ENCODE measurements at regions not wholly inside any gene's neighbourhood (a gene's known extent, or its start where the extent isn't known, plus 50 kb on each side); places are given as distances from the start of the nearest gene placed in this dataset.

DNA sequence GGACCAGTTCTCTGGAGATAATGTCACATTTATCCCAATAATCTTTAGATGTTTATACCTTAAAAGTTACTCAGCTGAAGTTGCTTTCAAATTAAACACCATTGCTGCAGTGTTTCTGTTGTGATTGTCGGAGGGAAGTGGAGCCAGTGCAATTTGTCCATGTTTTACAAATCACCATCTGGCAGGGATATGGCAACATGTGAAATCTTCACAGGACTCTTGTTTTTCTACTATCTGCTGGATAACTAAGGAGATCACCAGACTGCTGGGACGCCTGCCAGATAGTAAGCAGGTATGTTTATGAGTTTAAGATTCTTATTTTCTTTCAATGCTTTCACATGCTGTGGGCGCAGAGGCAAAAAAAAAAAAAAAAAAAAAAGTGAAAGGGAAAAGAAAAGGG is 100.3 kb upstream of the SOX5 start:
- no peak for TF ChIP-seq ZBTB7A (IDR thresholded peaks at IDR 0.05; ENCODE audit: low read depth)
- no peak for TF ChIP-seq EP300 (IDR thresholded peaks at IDR 0.05; ENCODE audit: borderline replicate concordance)
- TF ChIP-seq, protein P1, sequence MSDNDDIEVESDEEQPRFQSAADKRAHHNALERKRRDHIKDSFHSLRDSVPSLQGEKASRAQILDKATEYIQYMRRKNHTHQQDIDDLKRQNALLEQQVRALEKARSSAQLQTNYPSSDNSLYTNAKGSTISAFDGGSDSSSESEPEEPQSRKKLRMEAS (IDR thresholded peaks at IDR 0.05): no peak
- no peak for TF ChIP-seq TAF1 (IDR thresholded peaks at IDR 0.05; ENCODE audit: low read depth)
- no peak for TF ChIP-seq CREB1 (IDR thresholded peaks at IDR 0.05; ENCODE audit: low read depth)
- TF ChIP-seq YY1 (IDR thresholded peaks at IDR 0.05; ENCODE audit: low read depth): no peak
- no peak for TF ChIP-seq TEAD4 (IDR thresholded peaks at IDR 0.05)

Measured in Ishikawa (cell line).